HG03460 (cell line): ENCODE measurements at regions not wholly inside any gene's neighbourhood (a gene's known extent, or its start where the extent isn't known, plus 50 kb on each side); places are given as distances from the start of the nearest gene placed in this dataset.
"Not testable (repeated sequence)": the region's sequence is repeated elsewhere in the genome, so short reads cannot be mapped to it uniquely, and the experiment has no call there.

Source experiments
- ATAC-seq: cut with Tn5 transposase; IDR thresholded peaks from one replicate; pipeline ENCODE4 v1.9.1; 2021; ENCODE audit not compliant: unreplicated experiment

DNA sequence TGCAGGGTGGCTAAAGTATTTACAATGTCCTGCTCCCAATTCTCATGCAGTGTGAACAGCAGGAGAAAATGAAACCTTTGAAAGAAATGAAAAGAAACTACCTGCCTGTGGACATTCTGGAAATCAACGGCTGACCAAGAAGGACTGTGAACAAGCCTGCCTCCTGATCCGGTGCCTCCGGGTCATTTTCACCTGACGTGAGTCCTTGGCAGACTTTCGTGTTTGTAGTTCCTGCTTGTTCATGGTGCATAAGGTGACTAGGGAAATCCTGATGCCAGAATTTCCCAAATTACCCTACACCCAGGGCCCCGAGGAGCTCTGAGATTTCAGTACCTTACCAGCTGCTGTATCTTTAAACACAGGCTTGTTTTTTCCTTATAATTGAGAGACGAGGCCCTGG lies 317.5 kb downstream of the TLE1 start:
- no peak for ATAC-seq

DNA sequence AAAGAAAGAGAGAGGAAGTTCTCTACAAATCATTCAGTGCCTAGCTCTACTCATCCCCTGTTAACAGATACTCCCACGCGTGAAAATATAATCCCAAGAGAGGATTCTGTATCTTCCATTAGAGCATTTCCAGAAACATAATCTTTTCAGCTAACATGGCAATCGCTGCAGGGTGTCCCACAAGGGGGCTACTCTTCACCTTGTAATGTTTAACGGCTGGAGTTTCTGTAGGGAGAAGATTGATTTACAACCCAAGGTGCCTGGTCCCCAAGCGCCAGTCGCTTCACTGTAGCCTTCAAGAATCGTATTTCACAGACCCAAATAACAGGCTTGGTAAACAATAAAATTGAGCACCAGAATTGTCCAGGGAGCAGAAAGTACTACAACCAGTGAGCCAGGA lies 318.7 kb downstream of the TLE1 start:
- ATAC-seq = no peak

DNA sequence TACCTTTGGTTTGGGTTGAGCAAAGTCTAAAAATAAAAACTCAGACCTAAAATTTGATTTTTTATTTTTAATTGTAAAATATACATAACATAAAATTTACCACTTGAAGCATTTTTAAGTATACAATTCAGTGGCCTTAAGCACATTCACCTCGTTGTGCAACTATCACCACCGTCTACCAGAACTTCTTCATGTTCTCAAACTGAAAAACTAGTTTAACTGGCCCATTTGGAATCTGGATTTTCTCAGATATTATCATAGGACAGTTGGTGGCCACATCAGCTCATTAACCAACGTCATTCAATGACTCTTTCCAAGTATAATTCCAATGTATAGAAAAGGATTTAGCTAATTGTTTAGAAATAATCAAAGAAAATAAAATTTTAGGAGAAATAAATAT lies 319.3 kb downstream of the TLE1 start:
- ATAC-seq = no peak

DNA sequence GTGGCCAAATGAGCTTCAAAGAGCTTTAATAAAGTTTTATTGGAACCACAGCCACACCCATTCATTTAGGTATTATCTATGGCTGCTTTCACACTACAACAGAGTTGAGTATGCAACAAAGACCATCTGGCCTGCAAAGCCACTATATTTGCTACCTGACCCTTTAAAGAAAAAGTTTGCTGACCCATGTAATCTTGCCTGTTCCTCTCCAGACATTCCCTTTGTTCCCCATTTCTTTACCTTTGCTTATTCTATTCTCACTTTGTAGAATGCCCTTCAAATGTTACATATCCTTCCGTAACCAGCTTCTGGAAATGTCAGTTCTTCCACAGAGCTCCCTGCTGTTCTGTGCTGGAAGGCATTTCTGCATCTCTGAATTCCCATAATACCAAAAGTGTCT lies 320.2 kb downstream of the TLE1 start:
- ATAC-seq = no peak

DNA sequence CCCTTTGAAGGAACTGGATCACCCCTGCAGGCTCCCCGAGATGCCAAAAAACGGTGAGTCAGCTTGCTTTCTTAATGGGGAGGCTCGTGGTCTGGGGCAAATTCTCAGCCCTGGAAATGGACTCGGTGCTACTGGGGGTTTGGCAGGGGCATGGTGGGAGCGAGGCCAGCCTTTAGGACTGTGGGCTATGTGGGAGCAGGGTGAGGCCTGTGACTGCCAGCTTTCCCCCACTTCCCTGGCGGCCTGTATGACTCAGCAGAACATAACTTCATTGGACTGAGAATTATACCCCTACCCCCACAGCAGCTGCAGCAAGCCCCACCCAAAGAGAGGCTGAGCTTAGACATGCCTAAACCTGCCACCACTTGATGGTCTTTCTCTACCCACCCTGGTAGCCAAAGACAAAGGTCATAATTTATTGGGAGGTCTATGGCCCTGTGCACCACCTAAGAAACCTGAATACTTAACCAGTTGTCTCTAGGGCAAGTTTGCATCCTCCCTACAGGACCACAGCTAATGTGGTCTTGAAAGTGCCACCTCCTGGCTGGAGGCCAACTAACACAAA lies 325.3 kb downstream of the TLE1 start:
- ATAC-seq = no peak

DNA sequence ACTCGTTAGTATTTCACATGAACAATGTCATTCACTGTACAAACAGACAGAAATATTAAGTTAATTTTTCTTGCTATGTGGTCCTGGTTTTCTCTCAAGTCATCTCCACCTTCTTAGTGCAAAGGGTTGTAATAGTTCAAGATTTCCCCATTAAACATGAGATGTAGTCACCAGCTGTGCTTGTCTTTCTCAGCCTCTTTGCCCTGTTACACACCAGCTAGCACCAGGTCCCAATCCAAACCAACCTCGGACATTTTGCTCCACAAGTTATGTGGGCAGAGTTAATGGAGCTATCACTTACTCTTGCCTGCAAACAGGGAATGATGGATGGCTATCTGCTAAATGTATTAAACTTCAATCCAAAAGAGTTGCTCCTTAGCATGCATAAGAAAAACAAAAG lies 328.1 kb downstream of the TLE1 start:
- no peak for ATAC-seq

DNA sequence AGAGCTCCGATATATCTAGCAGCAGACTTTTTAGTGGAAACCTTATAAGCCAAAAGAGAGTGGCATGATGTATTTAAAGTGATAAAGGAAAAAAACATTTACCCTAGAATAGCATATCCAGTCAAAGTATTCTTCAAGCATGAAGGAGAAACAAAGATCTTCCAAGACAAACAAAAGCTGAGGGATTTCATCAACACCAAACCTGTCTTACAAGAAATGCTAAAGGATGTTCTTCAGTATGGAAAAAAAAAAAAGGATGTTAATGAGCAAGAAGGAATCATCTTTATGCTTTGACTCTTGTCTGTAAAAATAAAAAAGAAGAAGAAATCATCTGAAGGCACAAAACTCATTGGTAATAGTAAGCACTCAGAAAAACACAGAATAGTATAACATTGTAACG lies 338.2 kb downstream of the TLE1 start:
- no peak for ATAC-seq

DNA sequence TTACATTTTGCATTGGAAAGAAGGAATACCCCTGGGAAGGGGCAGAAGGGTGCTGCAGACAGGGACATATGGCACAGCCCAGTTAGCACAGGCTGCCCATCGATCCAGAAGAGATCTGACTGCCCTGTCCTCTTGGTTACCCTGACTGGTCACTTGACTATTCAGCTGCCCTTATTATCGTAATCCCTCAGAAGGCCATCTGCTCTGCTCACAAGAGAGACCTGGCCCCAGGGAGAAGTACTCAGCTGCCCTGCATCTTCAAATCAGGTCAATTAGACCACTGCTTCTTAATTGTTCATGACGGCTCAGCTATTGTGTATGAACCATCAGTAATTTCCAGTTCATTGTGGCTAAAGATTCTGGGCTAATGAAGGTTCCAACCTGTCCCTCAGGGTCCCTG lies 345.0 kb downstream of the TLE1 start:
- ATAC-seq = no peak

DNA sequence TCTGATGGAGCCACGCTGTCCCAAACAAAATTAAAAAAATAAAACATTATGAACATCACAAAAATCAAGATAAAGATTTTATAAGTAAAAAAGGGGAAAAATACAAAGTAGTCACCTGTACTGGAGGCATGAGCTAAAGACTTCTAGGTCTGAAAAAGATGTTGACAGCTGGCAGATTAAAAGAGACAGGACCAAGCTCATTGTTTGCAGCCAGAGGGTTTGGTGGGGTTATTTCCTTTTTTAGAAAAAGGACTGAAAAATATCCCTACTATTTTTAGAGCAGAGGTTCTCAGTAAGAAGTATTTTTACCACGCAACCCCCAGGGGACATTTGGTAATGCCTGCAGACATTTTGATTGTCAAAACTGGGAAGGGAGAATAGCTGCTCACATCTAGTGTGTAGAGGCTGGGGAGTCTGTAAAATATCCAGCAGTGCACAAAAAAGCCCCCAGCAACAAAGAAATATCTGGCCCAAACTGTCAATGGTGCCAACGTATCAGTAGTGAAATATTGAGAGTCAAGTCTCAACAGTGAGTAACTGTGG lies 353.4 kb downstream of the TLE1 start:
- no peak for ATAC-seq

DNA sequence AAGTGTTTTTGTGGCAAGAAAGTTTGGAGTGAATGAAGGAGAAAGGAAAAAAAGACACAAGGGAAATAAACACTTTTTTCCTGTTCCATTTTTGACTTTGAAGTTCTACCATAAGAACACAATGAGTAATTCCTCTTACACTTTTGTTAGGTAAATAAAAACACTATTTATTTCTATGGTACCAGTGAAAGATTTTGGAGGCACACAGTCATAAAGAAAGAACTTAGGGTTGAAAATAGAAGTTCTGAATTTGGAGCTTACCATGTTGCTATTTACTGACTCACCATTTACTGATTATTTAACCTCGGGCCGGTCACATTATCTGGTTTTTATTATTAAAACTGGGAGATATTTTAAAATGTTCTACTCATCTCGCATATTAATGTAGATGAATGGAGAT lies 367.8 kb downstream of the TLE1 start:
- ATAC-seq = no peak

DNA sequence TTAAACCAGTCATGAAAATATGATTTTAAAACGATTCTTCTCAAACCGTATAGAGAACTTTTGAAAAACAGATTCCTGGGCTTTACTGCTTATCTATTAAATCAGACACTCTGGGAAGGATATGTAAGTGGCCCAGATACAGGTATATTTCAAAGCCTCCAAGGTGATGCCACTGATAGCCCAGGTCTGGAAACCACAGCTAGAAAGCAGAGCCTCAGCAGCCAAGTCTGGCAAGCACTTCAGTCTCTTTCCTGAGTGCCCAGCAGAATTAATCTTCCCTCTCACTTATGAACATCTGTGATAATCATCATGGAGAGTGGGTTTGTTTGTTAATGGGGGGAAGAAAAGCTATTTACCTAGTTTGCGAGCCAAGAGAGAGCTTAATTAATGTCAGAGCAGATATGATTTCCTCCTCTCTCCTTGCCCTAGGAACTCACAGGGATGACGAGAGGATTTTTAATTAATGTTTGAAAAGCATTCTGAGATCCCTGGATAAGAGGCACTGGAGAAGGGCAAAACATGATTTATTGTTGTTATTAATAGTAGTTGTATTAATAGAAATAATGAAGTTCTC lies 368.4 kb downstream of the TLE1 start:
- no peak for ATAC-seq

DNA sequence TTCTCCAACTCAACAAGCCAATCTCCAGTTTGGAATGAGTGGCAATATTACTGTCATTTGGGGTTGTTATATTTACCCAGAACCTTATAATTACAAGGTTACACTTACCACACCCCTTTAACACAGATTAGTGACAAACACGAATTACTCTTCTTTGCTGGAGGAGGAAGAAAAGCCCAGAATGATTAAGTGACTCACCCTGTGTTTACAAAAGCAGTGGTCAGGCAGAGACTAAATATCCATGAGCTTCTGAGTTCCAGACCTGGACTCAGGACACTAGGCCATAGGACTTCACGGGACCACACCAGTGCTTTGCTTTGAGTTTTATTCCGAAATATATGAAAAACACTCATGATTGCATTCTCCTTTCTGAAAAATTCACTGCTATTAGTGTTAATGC lies 370.8 kb downstream of the TLE1 start:
- no peak for ATAC-seq

DNA sequence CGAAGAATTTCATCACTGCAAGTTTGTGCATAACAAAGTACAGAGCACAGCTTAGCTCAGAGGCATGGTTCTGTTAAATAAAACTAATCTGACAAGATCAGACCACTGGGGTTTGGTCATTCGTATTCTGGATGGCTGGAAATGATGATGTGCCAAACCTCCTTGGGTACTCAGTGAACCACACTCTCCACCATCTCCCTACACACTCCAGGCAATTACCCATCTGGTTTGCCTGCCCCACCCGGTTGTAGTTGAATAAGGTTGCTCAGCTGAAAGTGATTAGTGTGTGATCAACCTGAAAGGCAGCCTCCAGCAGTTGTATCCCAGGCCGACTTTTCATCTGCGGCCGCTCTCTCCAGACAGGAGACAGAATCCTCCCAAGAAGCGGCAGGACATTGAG lies 371.4 kb downstream of the TLE1 start:
- ATAC-seq = no peak

DNA sequence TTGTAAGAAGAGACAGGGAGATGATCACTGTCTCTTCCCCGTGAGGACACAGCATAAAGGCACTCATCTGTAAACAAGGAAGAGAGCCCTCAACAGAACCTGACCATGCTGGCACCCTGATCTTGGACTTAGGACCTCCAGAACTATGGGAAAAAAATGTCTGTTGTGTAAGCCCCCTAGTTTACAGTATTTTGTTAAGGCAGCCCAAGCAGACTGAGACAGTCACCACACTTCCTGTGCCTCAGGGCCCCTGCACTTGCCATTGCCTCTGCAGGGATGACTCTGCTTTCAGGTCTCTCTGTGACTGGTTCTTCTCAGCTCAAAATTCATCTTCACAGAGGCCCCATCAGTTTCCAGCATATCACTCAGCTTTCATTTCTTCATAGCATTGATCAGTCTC lies 372.1 kb downstream of the TLE1 start:
- no peak for ATAC-seq

DNA sequence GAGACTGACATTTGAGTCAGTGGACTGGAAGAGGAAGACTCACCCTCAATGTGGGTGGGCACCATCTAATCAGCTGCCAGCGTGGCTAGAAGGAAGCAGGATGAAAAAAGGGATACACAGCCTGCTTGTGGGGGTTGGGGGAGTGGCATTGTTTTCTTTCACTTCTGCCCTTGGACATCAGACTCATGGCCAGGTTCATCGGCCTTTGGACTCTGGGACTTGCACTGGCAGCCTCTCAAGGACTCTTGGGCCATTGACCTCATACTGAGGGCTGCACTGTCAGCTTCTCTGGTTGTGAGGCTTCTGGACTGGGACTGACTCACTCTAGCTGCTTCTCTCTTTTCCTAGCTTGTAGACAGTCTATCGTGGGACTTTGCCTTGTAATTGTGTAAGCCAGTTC lies 374.9 kb downstream of the TLE1 start:
- ATAC-seq = no peak

DNA sequence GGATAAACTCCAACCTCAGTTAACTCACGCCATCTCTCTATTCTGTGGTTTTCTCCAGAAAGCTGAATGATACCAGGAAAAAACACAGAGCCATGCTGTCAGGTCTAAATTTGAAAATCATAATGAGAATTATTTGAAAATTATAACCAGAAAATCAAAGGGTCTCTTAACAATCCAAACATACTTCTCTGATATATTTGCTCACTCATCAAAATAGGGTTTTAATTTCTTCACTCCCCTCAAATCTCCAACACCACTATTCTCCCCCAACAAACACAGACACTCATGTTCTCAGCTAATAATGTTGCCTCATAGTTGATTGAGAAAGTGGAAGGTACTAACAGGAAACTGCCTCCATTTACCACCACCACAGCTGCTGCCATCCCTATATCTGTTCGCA lies 375.5 kb downstream of the TLE1 start:
- no peak for ATAC-seq

DNA sequence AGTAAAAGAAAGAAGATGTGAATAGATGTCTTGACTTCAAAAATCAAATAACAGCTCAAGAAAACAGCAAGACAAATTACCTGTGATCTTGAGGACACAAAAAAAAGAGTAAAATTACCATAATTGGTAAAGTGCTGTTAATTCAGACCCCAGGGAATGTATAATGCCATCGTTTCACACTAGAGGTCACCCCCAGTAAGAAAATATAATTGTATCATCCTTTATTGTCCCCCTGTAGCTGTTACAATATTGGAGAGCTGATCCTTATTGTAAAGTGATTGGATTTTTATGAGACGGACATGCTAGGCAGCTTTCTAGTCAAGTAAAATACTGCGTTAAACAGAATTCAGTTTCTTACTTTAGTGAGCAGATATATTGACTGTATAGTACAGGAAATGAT lies 377.0 kb downstream of the TLE1 start:
- ATAC-seq = no peak

DNA sequence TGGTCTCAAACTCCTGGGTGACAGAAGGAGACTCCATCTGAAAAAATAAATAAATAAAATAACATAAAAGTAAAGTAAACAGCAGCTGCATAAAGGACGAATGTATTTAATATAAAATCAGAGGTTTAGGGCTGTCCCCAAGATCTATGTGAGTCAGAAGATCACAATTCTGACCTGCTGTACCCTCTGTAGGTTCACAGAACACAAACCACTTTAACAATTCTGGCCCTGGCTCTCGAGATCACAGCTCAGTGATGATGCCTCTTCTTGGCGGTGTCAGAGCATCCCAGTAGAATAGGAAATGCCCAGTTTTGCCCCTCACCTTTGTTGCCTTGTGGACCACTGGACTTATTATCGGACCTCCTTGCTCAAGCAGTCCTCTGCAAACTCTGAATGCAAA lies 380.9 kb downstream of the TLE1 start:
- no peak for ATAC-seq

DNA sequence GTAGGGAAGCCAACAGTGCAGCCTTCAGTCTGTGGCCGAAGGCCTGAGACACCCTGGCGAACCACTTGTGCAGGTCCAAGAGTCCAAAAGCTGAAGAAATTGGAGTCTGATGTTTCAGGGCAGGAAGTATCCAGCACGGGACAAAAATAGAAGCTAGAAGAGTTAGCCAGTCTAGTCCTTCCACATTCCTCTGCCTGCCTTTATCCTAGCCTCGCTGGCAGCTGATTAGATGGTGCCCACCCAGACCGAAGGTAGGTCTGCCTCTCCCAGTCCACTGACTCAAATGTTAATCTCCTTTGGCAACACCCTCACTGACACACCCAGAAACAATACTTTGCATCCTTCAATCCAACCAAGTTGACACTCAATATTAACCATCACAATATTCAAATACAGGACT lies 381.6 kb downstream of the TLE1 start:
- ATAC-seq = not testable (repeated sequence)

DNA sequence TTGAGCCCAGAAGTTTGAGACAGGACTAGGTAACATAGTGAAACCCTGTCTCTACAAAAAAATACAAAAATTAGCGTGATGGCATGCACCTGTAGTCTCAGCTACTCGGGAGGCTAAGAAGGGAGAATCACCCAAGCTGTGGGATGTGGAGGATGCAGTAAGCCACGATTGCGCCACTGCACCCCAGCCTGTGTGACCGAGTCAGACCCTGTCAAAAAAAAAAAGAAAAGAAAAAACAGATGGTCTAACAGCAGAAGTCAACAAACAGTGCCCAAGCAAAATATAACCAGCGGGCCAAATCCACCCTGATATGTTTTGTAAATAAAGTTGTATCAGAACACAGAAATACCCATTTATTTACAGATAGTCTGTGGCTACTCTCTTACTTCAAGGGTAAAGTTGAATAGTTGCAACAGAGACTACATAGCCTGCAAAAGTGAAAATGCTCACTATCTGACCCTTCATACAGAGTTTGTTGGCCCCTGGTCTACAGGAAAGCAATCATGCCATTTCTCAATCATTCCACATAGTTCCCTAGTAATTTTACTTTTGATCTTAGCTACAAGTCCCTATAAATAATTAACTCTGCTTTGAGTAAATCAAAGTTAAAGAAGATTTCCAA lies 383.7 kb downstream of the TLE1 start:
- no peak for ATAC-seq

DNA sequence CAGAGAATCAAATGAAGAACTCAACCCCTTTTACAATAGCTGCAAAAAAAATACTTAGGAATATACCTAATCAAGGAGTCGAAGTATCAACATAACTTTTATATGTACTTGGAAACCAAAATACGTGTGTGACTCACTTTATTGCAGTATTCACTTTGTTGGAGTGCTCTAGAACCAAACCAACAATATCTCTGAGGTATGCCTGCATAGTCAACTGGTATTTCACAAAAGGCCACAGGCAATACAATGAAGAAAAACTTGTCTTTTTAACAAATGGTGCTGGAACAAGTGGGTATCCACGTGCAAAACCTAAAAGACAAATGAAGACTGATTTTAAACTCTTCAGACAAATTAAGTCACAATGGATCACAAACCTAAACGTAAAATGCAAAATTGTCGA lies 385.7 kb downstream of the TLE1 start:
- no peak for ATAC-seq

DNA sequence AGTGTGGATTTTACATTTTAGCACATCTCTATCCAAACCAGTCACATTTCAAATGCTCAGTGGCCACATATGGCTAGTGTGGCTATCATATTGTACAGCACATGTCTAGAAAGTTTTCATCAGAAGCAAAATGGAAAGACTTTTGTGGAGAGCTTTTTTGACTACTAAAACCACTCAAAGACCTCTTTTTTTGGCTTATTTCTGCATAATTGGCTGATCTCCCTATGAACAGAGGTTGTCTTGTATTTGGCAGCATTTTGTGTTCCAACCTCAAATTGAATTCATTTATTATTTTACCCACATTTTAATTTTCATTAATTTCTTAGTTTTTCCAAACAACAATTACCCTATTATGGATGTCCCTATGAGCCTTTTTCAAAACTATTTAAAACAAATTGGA lies 395.7 kb downstream of the TLE1 start:
- ATAC-seq = no peak
